ENCODE measurements at regions not wholly inside any gene's neighbourhood (a gene's known extent, or its start where the extent isn't known, plus 50 kb on each side); places are given as distances from the start of the nearest gene placed in this dataset.

- ATAC-seq (no peak), DNase-seq (no peak)
- intact Hi-C loops (cut with DNase I, micrococcal nuclease): no loop called here
- peaks cover 18% of the 10 kb centered on the region for H3K9me3 Mint-ChIP-seq (ENCODE audit: low read depth)
- peaks cover 6% of the 10 kb centered on the region for H3K27me3 Mint-ChIP-seq
- H3K36me3 Mint-ChIP-seq (ENCODE audit: low read depth): no peaks in the 10 kb centered on the region
- H3K4me3 Mint-ChIP-seq: no peak overlapping the region
- ChIA-PET CTCF (no interaction called here), POLR2A (no interaction called here)
- H3K4me1 Mint-ChIP-seq: no peaks in the 10 kb centered on the region
- no peak overlapping the region for H3K27ac Mint-ChIP-seq
Observed at GRCh38 chr3:115254492-115255196, 107.6 kb upstream of the ZBTB20 start.

GRCh38 chr3:115255197-115255585 lies 108.1 kb upstream of the ZBTB20 start:
- Mint-ChIP-seq H3K4me3 (no peak overlapping the region), H3K4me1 (no peaks in the 10 kb centered on the region), H3K9me3 (ENCODE audit: low read depth) (peaks cover 18% of the 10 kb centered on the region), H3K36me3 (ENCODE audit: low read depth) (no peaks in the 10 kb centered on the region), H3K27ac (no peak overlapping the region), H3K27me3 (peaks cover 6% of the 10 kb centered on the region)
- POLR2A ChIA-PET: no interaction called here
- intact Hi-C loops (cut with DNase I, micrococcal nuclease): no loop called here
- ATAC-seq: no peak
- no peak for DNase-seq
- CTCF ChIA-PET: no interaction called here

GRCh38 chr3:115270849-115271248 lies 123.8 kb upstream of the ZBTB20 start:
- no peak for DNase-seq
- Mint-ChIP-seq H3K27me3 (no peaks in the 10 kb centered on the region), H3K4me3 (no peak overlapping the region), H3K27ac (no peak overlapping the region), H3K4me1 (no peaks in the 10 kb centered on the region), H3K9me3 (ENCODE audit: low read depth) (no peaks in the 10 kb centered on the region), H3K36me3 (ENCODE audit: low read depth) (no peaks in the 10 kb centered on the region)
- ATAC-seq: no peak
- intact Hi-C loops (cut with DNase I, micrococcal nuclease): no loop called here
- POLR2A ChIA-PET: no interaction called here
- CTCF ChIA-PET: no interaction called here

GRCh38 chr3:115272036-115272824 lies 125.1 kb upstream of the ZBTB20 start:
- CTCF ChIA-PET: no interaction called here
- Mint-ChIP-seq H3K27me3 (no peaks in the 10 kb centered on the region), H3K36me3 (ENCODE audit: low read depth) (no peaks in the 10 kb centered on the region), H3K4me1 (no peaks in the 10 kb centered on the region), H3K27ac (no peak overlapping the region), H3K9me3 (ENCODE audit: low read depth) (no peaks in the 10 kb centered on the region), H3K4me3 (no peak overlapping the region)
- DNase-seq (no peak), ATAC-seq (no peak)
- intact Hi-C loops (cut with DNase I, micrococcal nuclease): no loop called here
- POLR2A ChIA-PET: no interaction called here

- ChIA-PET POLR2A (no interaction called here), CTCF (no interaction called here)
- intact Hi-C loops (cut with DNase I, micrococcal nuclease): no loop called here
- Mint-ChIP-seq H3K27me3 (no peaks in the 10 kb centered on the region), H3K9me3 (ENCODE audit: low read depth) (no peaks in the 10 kb centered on the region), H3K4me1 (no peaks in the 10 kb centered on the region), H3K36me3 (ENCODE audit: low read depth) (no peaks in the 10 kb centered on the region), H3K27ac (no peak overlapping the region), H3K4me3 (no peak overlapping the region)
- ATAC-seq (no peak), DNase-seq (no peak)
Observed at GRCh38 chr3:115275896-115276295, 128.8 kb upstream of the ZBTB20 start.

- no peak for ATAC-seq
- no peak overlapping the region for H3K4me3 Mint-ChIP-seq
- no peak overlapping the region for H3K27ac Mint-ChIP-seq
- no peak for DNase-seq
- intact Hi-C loops (cut with DNase I, micrococcal nuclease): no loop called here
- ChIA-PET POLR2A (no interaction called here), CTCF (no interaction called here)
- no peaks in the 10 kb centered on the region for H3K9me3 Mint-ChIP-seq (ENCODE audit: low read depth)
- no peaks in the 10 kb centered on the region for H3K36me3 Mint-ChIP-seq (ENCODE audit: low read depth)
- H3K4me1 Mint-ChIP-seq: no peaks in the 10 kb centered on the region
- H3K27me3 Mint-ChIP-seq: no peaks in the 10 kb centered on the region
Observed at GRCh38 chr3:115279939-115280338, 132.9 kb upstream of the ZBTB20 start.

- Mint-ChIP-seq H3K4me1 (no peaks in the 10 kb centered on the region), H3K27ac (no peak overlapping the region), H3K27me3 (no peaks in the 10 kb centered on the region), H3K9me3 (ENCODE audit: low read depth) (no peaks in the 10 kb centered on the region), H3K36me3 (ENCODE audit: low read depth) (no peaks in the 10 kb centered on the region), H3K4me3 (no peak overlapping the region)
- ChIA-PET CTCF (no interaction called here), POLR2A (no interaction called here)
- ATAC-seq: no peak
- DNase-seq: no peak
- intact Hi-C loops (cut with DNase I, micrococcal nuclease): no loop called here
Observed at GRCh38 chr3:115280506-115280905, 133.4 kb upstream of the ZBTB20 start.

GRCh38 chr3:115281697-115282675 lies 134.9 kb upstream of the ZBTB20 start:
- H3K4me1 Mint-ChIP-seq: no peaks in the 10 kb centered on the region
- H3K27me3 Mint-ChIP-seq: no peaks in the 10 kb centered on the region
- H3K27ac Mint-ChIP-seq: no peak overlapping the region
- H3K4me3 Mint-ChIP-seq: no peak overlapping the region
- H3K36me3 Mint-ChIP-seq (ENCODE audit: low read depth): no peaks in the 10 kb centered on the region
- CTCF ChIA-PET: no interaction called here
- ATAC-seq (no peak), DNase-seq (no peak)
- intact Hi-C loops (cut with DNase I, micrococcal nuclease): no loop called here
- no peaks in the 10 kb centered on the region for H3K9me3 Mint-ChIP-seq (ENCODE audit: low read depth)
- POLR2A ChIA-PET: no interaction called here

GRCh38 chr3:115284980-115285379 lies 137.9 kb upstream of the ZBTB20 start:
- Mint-ChIP-seq H3K4me1 (no peaks in the 10 kb centered on the region), H3K27ac (no peak overlapping the region), H3K36me3 (ENCODE audit: low read depth) (no peaks in the 10 kb centered on the region), H3K9me3 (ENCODE audit: low read depth) (no peaks in the 10 kb centered on the region), H3K4me3 (no peak overlapping the region), H3K27me3 (no peaks in the 10 kb centered on the region)
- ChIA-PET POLR2A (no interaction called here), CTCF (interaction anchor here (0.6 kb wide), 1 partner anchor 426 kb away, joined by 3 read pairs; no protein-coding TSS in a partner anchor)
- ATAC-seq (no peak), DNase-seq (no peak)
- intact Hi-C loops (cut with DNase I, micrococcal nuclease): no loop called here

- H3K9me3 Mint-ChIP-seq (ENCODE audit: low read depth): no peaks in the 10 kb centered on the region
- no peaks in the 10 kb centered on the region for H3K27me3 Mint-ChIP-seq
- ChIA-PET POLR2A (no interaction called here), CTCF (no interaction called here)
- no peaks in the 10 kb centered on the region for H3K4me1 Mint-ChIP-seq
- no peak for DNase-seq
- no peak for ATAC-seq
- intact Hi-C loops (cut with DNase I, micrococcal nuclease): no loop called here
- no peak overlapping the region for H3K4me3 Mint-ChIP-seq
- H3K36me3 Mint-ChIP-seq (ENCODE audit: low read depth): no peaks in the 10 kb centered on the region
- H3K27ac Mint-ChIP-seq: no peak overlapping the region
Observed at GRCh38 chr3:115286529-115287197, 139.6 kb upstream of the ZBTB20 start.

GRCh38 chr3:115287198-115287597 lies 140.1 kb upstream of the ZBTB20 start:
- ChIA-PET CTCF (no interaction called here), POLR2A (no interaction called here)
- Mint-ChIP-seq H3K36me3 (ENCODE audit: low read depth) (no peaks in the 10 kb centered on the region), H3K4me1 (no peaks in the 10 kb centered on the region), H3K4me3 (no peak overlapping the region), H3K27ac (no peak overlapping the region), H3K9me3 (ENCODE audit: low read depth) (no peaks in the 10 kb centered on the region), H3K27me3 (no peaks in the 10 kb centered on the region)
- ATAC-seq: no peak
- no peak for DNase-seq
- intact Hi-C loops (cut with DNase I, micrococcal nuclease): no loop called here
